Activated naive CD8-positive, alpha-beta T cell treated with anti-CD3 and anti-CD28 coated beads, Interleukin-2, amount 10 ng/mL, durations not matched to agents 7 days and 5 days (primary cell): ENCODE measurements at regions not wholly inside any gene's neighbourhood (a gene's known extent, or its start where the extent isn't known, plus 50 kb on each side); places are given as distances from the start of the nearest gene placed in this dataset.
"Not testable (repeated sequence)": the region's sequence is repeated elsewhere in the genome, so short reads cannot be mapped to it uniquely, and the experiment has no call there.

Experiments used
- ATAC-seq: fragments of 150-1000 bp; cut with Tn5 transposase; one replicate; pipeline ENCODE4 v1.10.0; 2021; ENCODE audit warnings: low read depth, moderate library complexity
- POLR2A ChIA-PET: fragments of 350-600 bp; sonication (Branson Sonifier 250); formaldehyde crosslinking; loops from one replicate; lab custom pipeline; 2021; ENCODE audit warnings: antibody characterized with exemption; lab: Charles Lee
- DNase-seq: peaks from one replicate; pipeline ENCODE4 v3.0.0; 2021
- H3K27ac Mint-ChIP-seq: one replicate; pipeline ENCODE4 v1.8.0; 2022; ENCODE audit warnings: mild to moderate bottlenecking, mixed read lengths
- H3K27me3 Mint-ChIP-seq: one replicate; pipeline ENCODE4 v1.8.0; 2022; ENCODE audit warnings: mild to moderate bottlenecking, moderate library complexity, mixed read lengths
- H3K36me3 Mint-ChIP-seq: one replicate; pipeline ENCODE4 v1.8.0; 2021; ENCODE audit warnings: mild to moderate bottlenecking, mixed read lengths
- H3K4me1 Mint-ChIP-seq: one replicate; pipeline ENCODE4 v1.8.0; 2021; ENCODE audit warnings: mixed read lengths
- H3K4me3 Mint-ChIP-seq: one replicate; pipeline ENCODE4 v1.8.0; 2022; ENCODE audit warnings: mild to moderate bottlenecking, moderate library complexity, mixed read lengths
- H3K9me3 Mint-ChIP-seq: one replicate; pipeline ENCODE4 v1.8.0; 2021; ENCODE audit warnings: mixed read lengths

- peaks cover 3% of the 10 kb centered on the region for H3K9me3 Mint-ChIP-seq
- H3K4me1 Mint-ChIP-seq = no peaks in the 10 kb centered on the region
- no peak for DNase-seq
- POLR2A ChIA-PET = no interaction called here
- no peaks in the 10 kb centered on the region for H3K27me3 Mint-ChIP-seq
- no peak overlapping the region for H3K27ac Mint-ChIP-seq
- H3K36me3 Mint-ChIP-seq = no peaks in the 10 kb centered on the region
- H3K4me3 Mint-ChIP-seq = no peak overlapping the region
- ATAC-seq = no peak
Observed at GRCh38 chr9:26125693-26126092, 447.4 kb upstream of the TUSC1 start.

- H3K9me3 Mint-ChIP-seq, ATAC-seq, H3K36me3 Mint-ChIP-seq, POLR2A ChIA-PET, DNase-seq, H3K4me1 Mint-ChIP-seq, H3K27me3 Mint-ChIP-seq, H3K4me3 Mint-ChIP-seq, H3K27ac Mint-ChIP-seq: not testable (repeated sequence)
Observed at GRCh38 chr9:26116085-26116484, 437.8 kb upstream of the TUSC1 start.

GRCh38 chr9:26112724-26113123 is 434.5 kb upstream of the TUSC1 start:
- no peak overlapping the region for H3K4me3 Mint-ChIP-seq
- no peak for ATAC-seq
- POLR2A ChIA-PET = no interaction called here
- peaks cover 11% of the 10 kb centered on the region for H3K9me3 Mint-ChIP-seq
- no peak overlapping the region for H3K27ac Mint-ChIP-seq
- H3K4me1 Mint-ChIP-seq = no peaks in the 10 kb centered on the region
- no peaks in the 10 kb centered on the region for H3K27me3 Mint-ChIP-seq
- DNase-seq = no peak
- H3K36me3 Mint-ChIP-seq = no peaks in the 10 kb centered on the region

- Mint-ChIP-seq H3K4me3 (no peak overlapping the region), H3K27me3 (no peaks in the 10 kb centered on the region), H3K27ac (no peak overlapping the region), H3K36me3 (no peaks in the 10 kb centered on the region), H3K4me1 (no peaks in the 10 kb centered on the region), H3K9me3 (peaks cover 2% of the 10 kb centered on the region)
- no peak for DNase-seq
- no peak for ATAC-seq
- POLR2A ChIA-PET = no interaction called here
Observed at GRCh38 chr9:26086396-26086795, 408.2 kb upstream of the TUSC1 start.

GRCh38 chr9:26081847-26082246 is 403.6 kb upstream of the TUSC1 start:
- ATAC-seq (no peak), DNase-seq (no peak)
- POLR2A ChIA-PET = no interaction called here
- Mint-ChIP-seq H3K9me3 (peaks cover 9% of the 10 kb centered on the region), H3K4me1 (no peaks in the 10 kb centered on the region), H3K4me3 (no peak overlapping the region), H3K36me3 (no peaks in the 10 kb centered on the region), H3K27me3 (no peaks in the 10 kb centered on the region), H3K27ac (no peak overlapping the region)

- no peaks in the 10 kb centered on the region for H3K36me3 Mint-ChIP-seq
- no peak for ATAC-seq
- no peak for DNase-seq
- H3K4me1 Mint-ChIP-seq = no peaks in the 10 kb centered on the region
- POLR2A ChIA-PET = no interaction called here
- H3K27me3 Mint-ChIP-seq = no peaks in the 10 kb centered on the region
- H3K9me3 Mint-ChIP-seq = peaks cover 17% of the 10 kb centered on the region
- no peak overlapping the region for H3K27ac Mint-ChIP-seq
- H3K4me3 Mint-ChIP-seq = no peak overlapping the region
Observed at GRCh38 chr9:26078706-26079105, 400.5 kb upstream of the TUSC1 start.

GRCh38 chr9:26077860-26078259 is 399.6 kb upstream of the TUSC1 start:
- no peaks in the 10 kb centered on the region for H3K27me3 Mint-ChIP-seq
- H3K4me1 Mint-ChIP-seq = no peaks in the 10 kb centered on the region
- ATAC-seq (no peak), DNase-seq (no peak)
- POLR2A ChIA-PET = no interaction called here
- H3K4me3 Mint-ChIP-seq = no peak overlapping the region
- no peaks in the 10 kb centered on the region for H3K36me3 Mint-ChIP-seq
- no peak overlapping the region for H3K27ac Mint-ChIP-seq
- H3K9me3 Mint-ChIP-seq = peaks cover 17% of the 10 kb centered on the region

- Mint-ChIP-seq H3K4me3 (no peak overlapping the region), H3K36me3 (no peaks in the 10 kb centered on the region), H3K27me3 (no peaks in the 10 kb centered on the region), H3K4me1 (no peaks in the 10 kb centered on the region), H3K9me3 (peaks cover 3% of the 10 kb centered on the region), H3K27ac (no peak overlapping the region)
- POLR2A ChIA-PET = no interaction called here
- no peak for DNase-seq
- no peak for ATAC-seq
Observed at GRCh38 chr9:26067608-26068007, 389.4 kb upstream of the TUSC1 start.

- Mint-ChIP-seq H3K27ac (no peak overlapping the region), H3K27me3 (no peaks in the 10 kb centered on the region), H3K36me3 (no peaks in the 10 kb centered on the region), H3K4me3 (no peak overlapping the region), H3K4me1 (no peaks in the 10 kb centered on the region), H3K9me3 (peaks cover 6% of the 10 kb centered on the region)
- POLR2A ChIA-PET = no interaction called here
- DNase-seq = no peak
- ATAC-seq = no peak
Observed at GRCh38 chr9:26066237-26066636, 388.0 kb upstream of the TUSC1 start.

GRCh38 chr9:26061948-26062575 is 383.8 kb upstream of the TUSC1 start:
- no peak for DNase-seq
- peaks cover 8% of the 10 kb centered on the region for H3K9me3 Mint-ChIP-seq
- H3K4me3 Mint-ChIP-seq = no peak overlapping the region
- POLR2A ChIA-PET = no interaction called here
- H3K36me3 Mint-ChIP-seq = no peaks in the 10 kb centered on the region
- ATAC-seq = no peak
- no peaks in the 10 kb centered on the region for H3K4me1 Mint-ChIP-seq
- H3K27ac Mint-ChIP-seq = no peak overlapping the region
- no peaks in the 10 kb centered on the region for H3K27me3 Mint-ChIP-seq

GRCh38 chr9:26058111-26058895 is 380.1 kb upstream of the TUSC1 start:
- no peaks in the 10 kb centered on the region for H3K36me3 Mint-ChIP-seq
- POLR2A ChIA-PET = no interaction called here
- no peak for ATAC-seq

GRCh38 chr9:26057050-26057449 is 378.8 kb upstream of the TUSC1 start:
- H3K9me3 Mint-ChIP-seq = peaks cover 3% of the 10 kb centered on the region
- no peaks in the 10 kb centered on the region for H3K36me3 Mint-ChIP-seq
- ATAC-seq = no peak

More at GRCh38 chr9:26058111-26058895, 380.1 kb upstream of the TUSC1 start:
- Mint-ChIP-seq H3K4me3 (no peak overlapping the region), H3K27ac (no peak overlapping the region), H3K4me1 (no peaks in the 10 kb centered on the region), H3K27me3 (no peaks in the 10 kb centered on the region), H3K9me3 (peaks cover 8% of the 10 kb centered on the region)
- DNase-seq = no peak

GRCh38 chr9:26054600-26055520 is 376.6 kb upstream of the TUSC1 start:
- Mint-ChIP-seq H3K4me3 (no peak overlapping the region), H3K27me3 (no peaks in the 10 kb centered on the region), H3K27ac (no peak overlapping the region), H3K36me3 (no peaks in the 10 kb centered on the region), H3K4me1 (no peaks in the 10 kb centered on the region), H3K9me3 (peaks cover 3% of the 10 kb centered on the region)
- no peak for DNase-seq
- POLR2A ChIA-PET = no interaction called here
- ATAC-seq = no peak

More at GRCh38 chr9:26057050-26057449, 378.8 kb upstream of the TUSC1 start:
- no peaks in the 10 kb centered on the region for H3K4me1 Mint-ChIP-seq
- no peak for DNase-seq
- H3K27me3 Mint-ChIP-seq = no peaks in the 10 kb centered on the region
- no peak overlapping the region for H3K4me3 Mint-ChIP-seq
- POLR2A ChIA-PET = no interaction called here
- no peak overlapping the region for H3K27ac Mint-ChIP-seq
